GM23338 (cell line): ENCODE measurements at regions not wholly inside any gene's neighbourhood (a gene's known extent, or its start where the extent isn't known, plus 50 kb on each side); places are given as distances from the start of the nearest gene placed in this dataset.

ENCODE experiments used
- ATAC-seq: fragments of 200-7000 bp; cut with Tn5 transposase; 3 replicates; pipeline ENCODE4 v1.9.1; 2020
- DNase-seq: peaks from one replicate; pipeline ENCODE4 v3.0.0-alpha.2; 2015; ENCODE audit warnings: low spot score
- H2AFZ ChIP-seq: fragments of 200-600 bp; sonication (generic); 2 replicates; pipeline ENCODE4 v1.8.0; 2016; ENCODE audit warnings: antibody characterized with exemption, mild to moderate bottlenecking, moderate library complexity
- H3F3A ChIP-seq: fragments of 200-600 bp; sonication (generic); replicated peaks from 2 replicates; pipeline ENCODE4 v1.8.0; 2017; ENCODE audit warnings: antibody characterized with exemption, mixed run types, low read depth
- H3K27ac ChIP-seq: fragments of 200-600 bp; sonication (generic); 2 replicates; pipeline ENCODE4 v1.6.1; 2016; ENCODE audit warnings: low read depth
- H3K27me3 ChIP-seq: fragments of 200-600 bp; sonication (generic); 2 replicates; pipeline ENCODE4 v1.8.0; 2016; ENCODE audit warnings: mild to moderate bottlenecking, mixed run types, moderate library complexity; ENCODE audit not compliant: insufficient read depth
- H3K36me3 ChIP-seq: fragments of 200-600 bp; sonication (generic); 2 replicates; pipeline ENCODE4 v1.8.0; 2016; ENCODE audit warnings: mild to moderate bottlenecking; ENCODE audit not compliant: insufficient read depth
- H3K4me1 ChIP-seq: fragments of 200-600 bp; sonication (generic); 2 replicates; pipeline ENCODE4 v1.8.0; 2016; ENCODE audit warnings: mild to moderate bottlenecking, moderate library complexity; ENCODE audit not compliant: insufficient read depth
- H3K4me2 ChIP-seq: fragments of 200-600 bp; sonication (generic); 2 replicates; pipeline ENCODE4 v1.7.1; 2017; ENCODE audit warnings: mixed run types
- H3K4me3 ChIP-seq: fragments of 200-600 bp; sonication (generic); 2 replicates; pipeline ENCODE4 v1.6.1; 2016; ENCODE audit warnings: mixed run types
- H3K79me2 ChIP-seq: fragments of 200-600 bp; sonication (generic); replicated peaks from 2 replicates; pipeline ENCODE4 v1.8.0; 2017; ENCODE audit warnings: mild to moderate bottlenecking; ENCODE audit not compliant: insufficient read depth
- H3K9me2 ChIP-seq: fragments of 200-600 bp; sonication (generic); 2 replicates; pipeline ENCODE4 v1.8.0; 2017; ENCODE audit not compliant: insufficient read depth
- H4K20me1 ChIP-seq: fragments of 200-600 bp; sonication (generic); replicated peaks from 2 replicates; pipeline ENCODE4 v1.8.0; 2017; ENCODE audit warnings: mild to moderate bottlenecking; ENCODE audit not compliant: insufficient read depth
- H3K27ac Mint-ChIP-seq: 2 replicates; pipeline ENCODE4 v1.8.0; 2020; ENCODE audit warnings: inconsistent platforms, mild to moderate bottlenecking, moderate library complexity, mixed read lengths
- H3K27me3 Mint-ChIP-seq: 3 replicates; pipeline ENCODE4 v1.8.0; 2022; ENCODE audit warnings: low read depth, mild to moderate bottlenecking, moderate library complexity, mixed read lengths, inconsistent platforms; ENCODE audit not compliant: insufficient read depth, poor library complexity
- H3K36me3 Mint-ChIP-seq: 3 replicates; pipeline ENCODE4 v1.8.0; 2021; ENCODE audit warnings: low read depth, mild to moderate bottlenecking, inconsistent platforms, moderate library complexity, mixed read lengths
- H3K4me1 Mint-ChIP-seq: 3 replicates; pipeline ENCODE4 v1.8.0; 2020; ENCODE audit warnings: mild to moderate bottlenecking, inconsistent platforms, mixed read lengths
- H3K4me3 Mint-ChIP-seq: 3 replicates; pipeline ENCODE4 v1.8.0; 2021; ENCODE audit warnings: moderate library complexity, mild to moderate bottlenecking, inconsistent platforms, mixed read lengths
- H3K9me3 Mint-ChIP-seq: 3 replicates; pipeline ENCODE4 v1.8.0; 2020; ENCODE audit warnings: moderate library complexity, mild to moderate bottlenecking, inconsistent platforms, mixed read lengths
- EZH2phosphoT487 ChIP-seq: fragments of 200-600 bp; sonication (generic); IDR thresholded peaks from one replicate; pipeline ENCODE4 v1.8.1; 2018; ENCODE audit warnings: antibody characterized with exemption; ENCODE audit not compliant: unreplicated experiment
- ZNF462 ChIP-seq: fragments of 250-450 bp; sonication (Bioruptor Pico); IDR thresholded peaks from 2 replicates; pipeline ENCODE4 v1.5.0; 2020; ENCODE audit warnings: mild to moderate bottlenecking, moderate library complexity
- TF ChIP-seq, protein P1 (sequence below): IDR thresholded peaks from one replicate; pipeline ENCODE4 v1.6.1; 2018; ENCODE audit warnings: antibody characterized with exemption; ENCODE audit not compliant: unreplicated experiment

GRCh38 chr15:61729646-61730045 lies 330.6 kb downstream of the VPS13C start (continued):
- TF ChIP-seq ZNF462 (CRISPR knock-in tag): no peak

GRCh38 chr15:61726166-61726565 lies 334.1 kb downstream of the VPS13C start:
- peaks cover 5% of the 10 kb centered on the region for H3K4me1 Mint-ChIP-seq
- Histone ChIP-seq H3K36me3 (no peaks in the 10 kb centered on the region), H3K27me3 (no peaks in the 10 kb centered on the region), H4K20me1 (no peaks in the 10 kb centered on the region), H2AFZ (no peak overlapping the region), H3F3A (no peaks in the 10 kb centered on the region), H3K4me1 (peaks cover 3% of the 10 kb centered on the region; the same call in 1 of the 2 replicates), H3K4me2 (no peak overlapping the region), H3K9me2 (peaks cover 6% of the 10 kb centered on the region; the same call in 1 of the 2 replicates), H3K79me2 (no peaks in the 10 kb centered on the region), H3K27ac (no peak overlapping the region), H3K4me3 (no peak overlapping the region)
- ATAC-seq: no peak
- no peaks in the 10 kb centered on the region for H3K36me3 Mint-ChIP-seq
- no peak overlapping the region for H3K4me3 Mint-ChIP-seq
- H3K27me3 Mint-ChIP-seq: peaks cover 3% of the 10 kb centered on the region
- TF ChIP-seq, protein P1, sequence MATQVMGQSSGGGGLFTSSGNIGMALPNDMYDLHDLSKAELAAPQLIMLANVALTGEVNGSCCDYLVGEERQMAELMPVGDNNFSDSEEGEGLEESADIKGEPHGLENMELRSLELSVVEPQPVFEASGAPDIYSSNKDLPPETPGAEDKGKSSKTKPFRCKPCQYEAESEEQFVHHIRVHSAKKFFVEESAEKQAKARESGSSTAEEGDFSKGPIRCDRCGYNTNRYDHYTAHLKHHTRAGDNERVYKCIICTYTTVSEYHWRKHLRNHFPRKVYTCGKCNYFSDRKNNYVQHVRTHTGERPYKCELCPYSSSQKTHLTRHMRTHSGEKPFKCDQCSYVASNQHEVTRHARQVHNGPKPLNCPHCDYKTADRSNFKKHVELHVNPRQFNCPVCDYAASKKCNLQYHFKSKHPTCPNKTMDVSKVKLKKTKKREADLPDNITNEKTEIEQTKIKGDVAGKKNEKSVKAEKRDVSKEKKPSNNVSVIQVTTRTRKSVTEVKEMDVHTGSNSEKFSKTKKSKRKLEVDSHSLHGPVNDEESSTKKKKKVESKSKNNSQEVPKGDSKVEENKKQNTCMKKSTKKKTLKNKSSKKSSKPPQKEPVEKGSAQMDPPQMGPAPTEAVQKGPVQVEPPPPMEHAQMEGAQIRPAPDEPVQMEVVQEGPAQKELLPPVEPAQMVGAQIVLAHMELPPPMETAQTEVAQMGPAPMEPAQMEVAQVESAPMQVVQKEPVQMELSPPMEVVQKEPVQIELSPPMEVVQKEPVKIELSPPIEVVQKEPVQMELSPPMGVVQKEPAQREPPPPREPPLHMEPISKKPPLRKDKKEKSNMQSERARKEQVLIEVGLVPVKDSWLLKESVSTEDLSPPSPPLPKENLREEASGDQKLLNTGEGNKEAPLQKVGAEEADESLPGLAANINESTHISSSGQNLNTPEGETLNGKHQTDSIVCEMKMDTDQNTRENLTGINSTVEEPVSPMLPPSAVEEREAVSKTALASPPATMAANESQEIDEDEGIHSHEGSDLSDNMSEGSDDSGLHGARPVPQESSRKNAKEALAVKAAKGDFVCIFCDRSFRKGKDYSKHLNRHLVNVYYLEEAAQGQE: no peak
- TF ChIP-seq ZNF462 (CRISPR knock-in tag): no peak
- TF ChIP-seq EZH2phosphoT487: no peak
- no peaks in the 10 kb centered on the region for H3K9me3 Mint-ChIP-seq
- DNase-seq: no peak
- no peak overlapping the region for H3K27ac Mint-ChIP-seq
